Fibroblast of skin of back (primary cell): ENCODE measurements at regions not wholly inside any gene's neighbourhood (a gene's known extent, or its start where the extent isn't known, plus 50 kb on each side); places are given as distances from the start of the nearest gene placed in this dataset.

Source experiments
- DNase-seq: peaks from one replicate; pipeline ENCODE4 v3.0.0-alpha.2; 2013

DNA sequence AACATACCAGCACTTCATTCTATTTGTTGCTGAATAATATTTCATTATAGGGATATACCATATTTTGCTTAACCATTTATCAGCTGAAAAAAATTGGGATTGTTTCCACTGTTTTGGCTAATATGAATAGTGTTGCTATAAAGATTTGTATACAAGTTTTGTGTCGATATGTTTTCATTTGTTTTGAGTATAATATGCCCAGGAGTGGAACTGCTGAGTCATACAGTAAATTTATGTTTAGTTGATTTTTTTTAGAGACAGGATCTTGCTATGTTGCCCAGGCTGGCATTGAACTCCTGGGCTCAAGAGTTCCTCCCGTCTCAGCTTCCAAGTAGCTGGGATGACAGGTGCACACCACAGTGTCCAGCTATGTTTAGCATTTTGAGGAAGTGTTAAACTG, 131.5 kb upstream of the TMCC3 start:
- no peak for DNase-seq

DNA sequence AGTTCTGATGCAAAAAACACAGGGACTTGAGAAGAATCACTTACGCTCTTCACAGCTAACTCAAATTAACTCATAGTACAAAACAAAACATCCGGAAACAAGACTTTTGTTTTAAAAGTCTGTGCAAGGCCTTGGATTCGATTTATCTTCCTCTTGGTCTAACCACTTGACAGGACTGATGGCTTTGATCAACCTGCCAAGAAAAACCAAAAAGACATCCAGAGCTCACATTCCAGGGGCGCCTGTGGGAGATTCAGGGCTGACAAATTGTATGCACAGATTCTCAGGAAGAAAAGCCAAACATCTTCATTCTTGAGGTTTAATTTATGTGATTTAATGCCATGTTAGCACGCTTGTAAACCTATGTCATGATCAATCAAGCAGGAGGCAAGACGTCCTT, 129.1 kb upstream of the TMCC3 start:
- DNase-seq = peak; percentile 89

GRCh38 chr12:94777936-94778335, 127.6 kb upstream of the TMCC3 start:
- DNase-seq = no peak

GRCh38 chr12:94775710-94776109, 125.4 kb upstream of the TMCC3 start:
- no peak for DNase-seq

DNA sequence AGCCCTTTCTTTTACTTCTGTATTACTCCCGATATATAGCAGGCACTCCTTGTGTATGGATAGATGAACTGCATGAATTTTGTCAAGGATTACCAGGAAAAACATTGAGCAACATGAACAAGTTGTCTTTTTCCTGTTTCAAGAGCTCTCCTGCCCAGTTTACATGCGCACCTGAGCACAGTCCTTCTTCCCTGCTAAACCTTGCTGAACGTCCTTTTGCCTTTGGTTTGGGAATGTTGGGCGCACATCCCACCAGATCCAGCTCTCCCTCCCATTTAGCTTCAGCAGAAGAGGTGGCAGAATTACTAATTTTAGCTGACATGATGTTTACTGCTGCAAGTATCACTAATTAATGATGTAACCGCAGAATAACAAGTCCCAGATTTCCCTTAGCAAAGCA, 121.4 kb upstream of the TMCC3 start:
- DNase-seq = no peak

DNA sequence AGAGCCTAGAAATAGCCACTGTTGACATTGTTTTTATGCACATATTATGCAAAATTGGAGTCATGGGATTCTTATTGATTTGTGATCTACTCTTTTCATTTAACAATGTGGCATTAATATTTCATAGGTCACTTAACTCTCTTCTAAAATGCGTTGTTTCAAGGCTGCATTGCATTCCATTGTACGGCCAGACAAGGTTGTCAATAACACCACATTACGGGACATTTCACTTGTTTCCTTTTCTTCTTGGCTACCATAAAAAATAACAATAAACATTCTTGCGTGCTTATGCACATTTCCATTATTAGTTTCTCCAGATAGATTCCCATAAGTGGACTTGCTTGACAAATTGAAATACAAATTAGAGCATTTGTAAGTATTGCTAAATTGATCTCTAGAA, 120.8 kb upstream of the TMCC3 start:
- no peak for DNase-seq

DNA sequence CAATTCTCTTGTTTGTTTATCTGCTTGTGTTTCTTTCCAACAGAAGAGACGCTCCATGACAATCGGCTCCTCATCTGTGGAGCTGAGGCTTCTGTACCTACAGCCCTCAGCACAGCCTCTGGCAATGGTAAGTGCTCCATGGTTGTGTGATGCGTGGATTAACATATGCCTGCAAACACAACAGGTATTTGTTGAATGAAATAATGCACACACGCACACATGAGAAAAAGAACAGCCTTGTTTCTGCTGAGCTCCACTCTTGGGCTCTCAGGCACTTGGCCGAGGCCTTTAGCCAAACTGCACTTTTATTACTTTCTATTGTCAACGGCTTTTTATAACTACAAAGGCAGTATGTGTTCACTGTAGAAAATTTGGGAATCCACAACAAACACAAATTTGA, 120.4 kb upstream of the TMCC3 start:
- no peak for DNase-seq

DNA sequence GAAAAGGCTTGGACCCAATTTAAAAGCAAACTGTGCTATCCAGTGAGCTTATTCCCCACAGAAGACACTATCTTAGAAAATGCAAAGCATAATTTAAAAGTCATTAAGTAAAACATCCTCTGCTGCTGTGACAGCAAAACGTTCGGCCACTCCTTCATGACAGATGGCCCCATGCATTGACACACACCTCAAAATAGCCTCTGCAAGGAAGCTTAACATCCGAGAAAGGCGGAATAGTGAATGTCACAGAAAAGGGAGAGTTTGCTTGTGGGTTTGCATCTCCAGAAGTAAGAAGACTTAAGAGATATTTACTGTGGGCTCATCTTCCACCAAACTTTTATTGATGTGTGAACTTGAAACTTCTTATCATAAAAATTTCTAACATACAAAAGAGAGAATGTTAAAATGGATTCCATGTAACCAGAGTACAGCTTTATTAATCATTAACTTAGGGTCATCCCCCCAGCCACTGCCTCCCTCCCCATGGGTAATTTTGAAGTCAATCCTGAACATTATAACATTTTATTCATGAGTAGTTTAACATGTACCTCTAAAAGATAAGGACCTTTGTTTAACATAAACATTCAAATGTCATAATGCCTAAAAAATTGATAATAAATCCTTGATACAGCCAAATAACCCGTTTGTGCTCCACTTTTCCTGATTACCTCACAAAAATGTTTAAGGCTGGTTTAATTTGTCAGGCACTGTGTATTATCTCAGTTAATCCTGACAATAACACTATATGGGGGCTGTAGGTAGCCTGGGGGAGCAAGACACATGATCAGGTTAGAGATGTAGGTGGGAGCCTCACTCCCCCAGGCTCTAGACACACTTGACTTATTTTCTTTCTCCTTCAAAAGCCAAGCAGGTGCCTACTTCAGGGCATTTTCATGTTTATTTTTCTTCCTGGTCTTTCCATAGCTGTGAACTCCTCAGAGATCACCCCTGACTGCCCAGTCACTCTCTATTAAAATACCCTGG, 119.7 kb upstream of the TMCC3 start:
- no peak for DNase-seq

- DNase-seq = no peak
Observed at GRCh38 chr12:94769047-94769420, 118.7 kb upstream of the TMCC3 start.

DNA sequence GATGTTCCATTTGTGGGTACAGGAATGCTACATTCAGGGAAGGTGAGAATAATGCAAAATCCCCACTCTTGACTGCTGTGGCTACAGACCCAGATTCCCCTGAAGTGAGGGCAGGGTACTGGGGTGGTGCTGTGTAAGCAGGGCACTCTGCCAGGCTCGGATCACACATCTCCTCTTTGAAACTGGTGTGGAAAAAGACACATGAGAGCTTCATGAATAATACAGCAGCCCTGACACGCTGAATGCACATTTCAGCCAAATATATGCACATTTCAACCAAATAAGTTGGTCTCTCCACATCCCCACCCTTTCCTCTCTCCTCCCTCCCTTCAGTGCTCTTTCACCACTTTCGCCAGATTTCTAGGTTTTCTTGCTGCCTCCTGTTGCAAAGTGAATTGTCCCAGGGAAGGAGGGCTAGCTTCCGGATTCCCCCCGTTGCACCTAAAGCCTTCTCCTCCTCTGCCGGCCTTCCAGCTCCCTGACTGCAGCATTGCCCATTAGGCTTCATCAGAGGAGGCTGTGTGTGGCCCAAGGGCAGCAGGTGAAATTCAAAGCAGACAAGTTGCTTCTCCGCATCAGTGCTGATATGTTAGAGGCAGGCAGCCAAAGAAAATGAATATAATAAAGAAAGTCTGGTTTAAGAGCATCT, 118.2 kb upstream of the TMCC3 start:
- no peak for DNase-seq

DNA sequence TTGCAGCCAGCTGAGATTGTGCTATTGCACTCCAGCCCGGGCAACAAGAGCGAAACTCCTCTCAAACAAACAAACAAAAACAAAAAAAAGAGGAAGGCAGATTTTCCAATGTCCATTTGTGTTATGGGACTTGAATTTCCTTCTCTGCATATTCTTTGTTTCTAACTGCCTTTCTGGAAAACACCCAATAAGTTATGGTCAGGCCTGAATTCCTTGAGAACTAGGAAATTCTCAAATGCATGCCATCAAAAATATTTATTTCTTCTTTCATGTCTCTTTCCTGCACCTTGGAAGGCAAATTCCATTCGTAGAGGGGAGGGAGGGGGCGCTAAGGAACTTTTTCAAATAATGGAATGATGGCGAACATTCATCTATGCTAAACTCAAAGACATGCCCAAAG, 117.6 kb upstream of the TMCC3 start:
- no peak for DNase-seq

DNA sequence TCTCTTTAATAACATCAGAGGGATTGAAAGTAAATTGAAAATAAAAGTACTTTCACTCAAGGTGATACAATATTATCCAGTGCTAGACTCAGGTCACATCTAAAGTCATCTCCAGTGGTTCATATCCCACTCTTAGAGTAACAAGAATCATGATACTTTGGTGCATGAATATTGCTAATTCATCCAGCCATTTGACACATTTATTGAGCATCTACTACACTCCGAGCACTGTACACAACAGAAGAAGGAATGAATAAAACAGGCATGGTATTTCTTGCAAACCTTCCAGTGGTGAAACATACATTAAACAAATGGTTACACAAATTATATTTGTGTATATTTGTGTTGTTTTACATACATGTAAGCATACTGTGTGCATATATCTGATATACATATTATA, 116.0 kb upstream of the TMCC3 start:
- no peak for DNase-seq

DNA sequence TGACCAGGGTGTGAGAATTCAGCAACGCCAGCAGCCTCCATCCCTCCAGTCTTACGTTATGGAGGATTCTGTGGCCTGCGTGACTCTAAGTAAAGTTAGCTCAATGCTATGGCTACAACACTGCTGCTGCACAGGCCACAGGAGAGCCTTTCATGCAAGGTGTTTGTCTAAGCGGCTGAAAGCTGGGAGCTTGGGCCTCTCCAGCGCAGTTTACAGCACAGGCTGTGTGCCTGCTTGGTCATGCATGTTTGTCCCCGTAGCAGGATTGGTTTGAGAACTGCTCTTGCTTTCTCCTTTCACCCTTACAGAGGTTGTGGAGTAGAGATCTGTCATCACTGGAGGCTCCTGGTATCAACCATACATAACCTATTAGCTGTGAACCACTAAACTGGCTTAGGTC, 113.1 kb upstream of the TMCC3 start:
- DNase-seq = no peak

- no peak for DNase-seq
Observed at GRCh38 chr12:94762943-94763342, 112.6 kb upstream of the TMCC3 start.

GRCh38 chr12:94762259-94762942, 112.0 kb upstream of the TMCC3 start:
- no peak for DNase-seq

DNA sequence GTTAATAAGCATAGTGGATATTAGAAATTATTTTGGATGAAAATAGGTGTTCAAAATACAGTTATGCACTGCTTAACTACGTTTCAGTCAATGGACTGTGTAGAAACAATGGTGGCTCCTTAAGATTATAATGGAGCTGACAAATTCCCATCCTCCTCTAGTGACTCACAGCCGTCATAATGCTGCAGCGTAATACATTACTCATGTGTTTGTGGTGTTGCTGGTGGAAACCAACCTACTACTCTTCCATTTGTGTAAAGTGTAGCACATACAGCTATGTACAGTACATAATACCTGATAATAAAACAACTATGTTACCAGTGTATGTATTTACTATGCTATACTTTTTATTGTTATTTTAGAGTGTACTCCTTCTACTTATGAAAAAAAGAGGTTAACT, 111.2 kb upstream of the TMCC3 start:
- DNase-seq = peak; percentile 87

GRCh38 chr12:94760786-94761185, 110.4 kb upstream of the TMCC3 start:
- DNase-seq = peak; percentile 7

- DNase-seq = no peak
Observed at GRCh38 chr12:94756789-94757188, 106.4 kb upstream of the TMCC3 start.

DNA sequence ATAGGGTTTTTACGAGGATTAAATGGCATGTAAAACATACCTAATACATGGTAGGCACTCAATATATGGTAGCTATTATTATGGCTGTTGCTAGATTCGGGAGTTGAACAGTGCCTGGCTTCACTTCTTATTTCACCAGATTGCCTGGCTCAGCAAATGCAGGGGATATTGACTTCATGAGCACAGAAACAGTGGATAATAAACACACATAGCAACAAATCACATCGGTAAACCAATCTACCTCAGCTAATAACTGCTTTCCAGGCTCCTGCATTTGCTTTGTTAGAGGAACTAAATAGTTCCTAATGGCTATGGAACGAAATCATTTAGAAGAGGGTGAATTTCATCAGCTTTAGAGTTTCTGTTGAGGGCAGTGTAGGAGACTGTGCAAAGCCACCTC, 105.2 kb upstream of the TMCC3 start:
- no peak for DNase-seq

DNA sequence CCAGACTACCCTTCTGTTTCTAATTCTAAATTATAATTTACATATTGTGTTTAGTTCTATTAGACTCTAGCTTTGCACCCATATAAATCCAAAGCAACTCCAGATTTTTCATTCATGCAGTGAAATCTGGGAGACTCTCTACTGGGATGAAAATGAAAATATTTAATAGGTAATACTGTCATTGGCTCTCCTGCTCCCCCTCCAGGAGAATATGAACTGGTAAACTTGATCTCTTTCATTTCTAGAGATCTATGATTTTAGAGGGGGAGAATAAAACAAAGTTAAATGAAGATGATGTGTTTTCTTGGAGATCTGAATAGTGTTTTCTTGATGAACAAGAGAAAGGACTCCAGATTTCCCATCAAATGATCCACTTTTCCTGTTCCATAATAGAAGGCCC, 104.3 kb upstream of the TMCC3 start:
- no peak for DNase-seq

- DNase-seq = no peak
Observed at GRCh38 chr12:94753036-94753679, 102.8 kb upstream of the TMCC3 start.

- DNase-seq = no peak
Observed at GRCh38 chr12:94750864-94751263, 100.5 kb upstream of the TMCC3 start.

DNA sequence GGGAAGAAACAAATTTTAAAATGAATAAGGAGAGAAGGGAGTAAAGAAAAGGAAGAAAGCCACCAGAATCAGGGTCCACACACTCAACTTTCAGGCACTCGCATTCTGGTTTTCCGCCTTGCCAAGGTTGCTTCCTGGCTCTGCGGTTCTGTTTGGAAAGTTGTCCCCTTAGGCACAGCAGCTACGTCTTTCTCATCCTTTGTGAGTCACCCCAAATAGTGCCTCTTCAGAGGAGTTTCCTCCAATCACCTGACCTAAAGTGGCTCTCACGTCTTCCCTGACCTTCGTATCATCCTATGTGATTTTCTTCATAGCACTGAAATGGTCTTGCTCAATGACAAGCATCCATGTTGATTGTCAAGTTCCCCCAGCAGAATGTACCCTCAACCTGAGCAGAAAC, 99.5 kb upstream of the TMCC3 start:
- DNase-seq = no peak
